ENCODE measurements at regions not wholly inside any gene's neighbourhood (a gene's known extent, or its start where the extent isn't known, plus 50 kb on each side); places are given as distances from the start of the nearest gene placed in this dataset.
A peak's percentile ranks its signal among the peaks of the same experiment; 100 is the strongest.

DNA sequence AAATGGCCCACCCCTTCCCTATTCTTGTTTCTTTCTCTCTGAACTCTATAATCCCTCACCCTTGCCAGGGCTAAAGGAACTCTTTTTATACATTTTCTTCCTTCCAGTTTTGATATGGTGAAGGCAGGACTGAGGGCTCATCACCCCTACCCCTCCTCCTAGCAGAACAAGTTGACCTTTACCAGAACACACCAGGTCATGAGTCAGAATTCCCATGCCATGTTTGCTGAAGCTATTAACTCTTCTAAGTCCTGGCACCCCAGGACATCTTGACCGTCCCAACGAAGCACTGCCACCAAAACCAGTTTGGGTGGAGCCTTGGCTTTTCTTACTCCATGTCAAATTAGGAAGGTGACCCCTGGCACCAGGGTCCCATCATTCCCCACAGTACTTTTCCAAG is 57.5 kb upstream of the DYNLT3 start:
- Mint-ChIP-seq H3K27ac (ENCODE audit: unreplicated experiment) (no peak overlapping the region), H3K27me3 (ENCODE audit: unreplicated experiment) (no peaks in the 10 kb centered on the region), H3K4me3 (ENCODE audit: unreplicated experiment) (no peak overlapping the region), H3K4me1 (ENCODE audit: unreplicated experiment) (no peaks in the 10 kb centered on the region), H3K36me3 (ENCODE audit: low read depth, unreplicated experiment) (no peaks in the 10 kb centered on the region), H3K9me3 (ENCODE audit: unreplicated experiment) (no peaks in the 10 kb centered on the region)
- DNase-seq (ENCODE audit: low spot score) = no peak
- TF ChIP-seq, protein P1, sequence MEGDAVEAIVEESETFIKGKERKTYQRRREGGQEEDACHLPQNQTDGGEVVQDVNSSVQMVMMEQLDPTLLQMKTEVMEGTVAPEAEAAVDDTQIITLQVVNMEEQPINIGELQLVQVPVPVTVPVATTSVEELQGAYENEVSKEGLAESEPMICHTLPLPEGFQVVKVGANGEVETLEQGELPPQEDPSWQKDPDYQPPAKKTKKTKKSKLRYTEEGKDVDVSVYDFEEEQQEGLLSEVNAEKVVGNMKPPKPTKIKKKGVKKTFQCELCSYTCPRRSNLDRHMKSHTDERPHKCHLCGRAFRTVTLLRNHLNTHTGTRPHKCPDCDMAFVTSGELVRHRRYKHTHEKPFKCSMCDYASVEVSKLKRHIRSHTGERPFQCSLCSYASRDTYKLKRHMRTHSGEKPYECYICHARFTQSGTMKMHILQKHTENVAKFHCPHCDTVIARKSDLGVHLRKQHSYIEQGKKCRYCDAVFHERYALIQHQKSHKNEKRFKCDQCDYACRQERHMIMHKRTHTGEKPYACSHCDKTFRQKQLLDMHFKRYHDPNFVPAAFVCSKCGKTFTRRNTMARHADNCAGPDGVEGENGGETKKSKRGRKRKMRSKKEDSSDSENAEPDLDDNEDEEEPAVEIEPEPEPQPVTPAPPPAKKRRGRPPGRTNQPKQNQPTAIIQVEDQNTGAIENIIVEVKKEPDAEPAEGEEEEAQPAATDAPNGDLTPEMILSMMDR (IDR thresholded peaks at IDR 0.05; ENCODE audit: unreplicated experiment) = no peak

DNA sequence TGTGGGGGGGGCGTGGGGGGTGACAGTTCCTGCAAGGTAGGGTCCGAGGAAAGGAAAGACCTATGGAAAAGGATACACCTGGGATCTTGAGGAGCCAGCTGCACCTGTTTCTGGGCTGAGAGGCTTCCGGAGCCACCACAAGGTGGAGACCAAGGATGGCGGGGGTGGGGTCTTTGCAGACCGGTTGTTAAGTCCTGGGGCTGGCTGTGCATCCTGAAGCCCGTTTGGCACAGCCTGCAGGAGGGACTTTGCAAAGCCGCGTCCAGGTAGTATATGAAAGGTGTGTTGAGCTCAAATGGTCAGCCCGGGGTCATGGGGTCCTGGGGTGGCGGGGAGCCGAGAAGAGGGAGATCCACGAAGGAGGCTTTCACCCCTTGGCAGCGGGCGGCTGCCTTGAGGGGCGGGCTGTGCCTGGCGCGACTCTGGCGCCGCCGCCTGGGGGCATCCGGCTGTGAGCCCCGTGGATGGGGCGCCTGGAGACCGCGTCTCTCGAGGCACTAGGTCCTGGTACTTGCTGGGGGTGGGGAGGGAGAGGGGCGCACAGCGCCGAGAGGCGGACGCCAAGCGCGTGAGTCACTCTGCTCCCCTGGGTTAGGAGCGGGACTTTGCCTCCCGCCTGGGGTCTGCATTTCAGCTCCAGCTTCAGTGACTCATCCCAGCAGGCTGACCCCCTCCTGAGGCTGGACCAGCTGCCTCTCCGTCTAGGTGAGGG is 58.2 kb upstream of the DYNLT3 start:
- DNase-seq (ENCODE audit: low spot score) = peak; percentile 20
- Mint-ChIP-seq H3K36me3 (ENCODE audit: low read depth, unreplicated experiment) (no peaks in the 10 kb centered on the region), H3K4me3 (ENCODE audit: unreplicated experiment) (no peak overlapping the region), H3K27ac (ENCODE audit: unreplicated experiment) (no peak overlapping the region), H3K4me1 (ENCODE audit: unreplicated experiment) (no peaks in the 10 kb centered on the region), H3K27me3 (ENCODE audit: unreplicated experiment) (no peaks in the 10 kb centered on the region), H3K9me3 (ENCODE audit: unreplicated experiment) (no peaks in the 10 kb centered on the region)
- TF ChIP-seq, protein P1 (IDR thresholded peaks at IDR 0.05; ENCODE audit: unreplicated experiment) = no peak

DNA sequence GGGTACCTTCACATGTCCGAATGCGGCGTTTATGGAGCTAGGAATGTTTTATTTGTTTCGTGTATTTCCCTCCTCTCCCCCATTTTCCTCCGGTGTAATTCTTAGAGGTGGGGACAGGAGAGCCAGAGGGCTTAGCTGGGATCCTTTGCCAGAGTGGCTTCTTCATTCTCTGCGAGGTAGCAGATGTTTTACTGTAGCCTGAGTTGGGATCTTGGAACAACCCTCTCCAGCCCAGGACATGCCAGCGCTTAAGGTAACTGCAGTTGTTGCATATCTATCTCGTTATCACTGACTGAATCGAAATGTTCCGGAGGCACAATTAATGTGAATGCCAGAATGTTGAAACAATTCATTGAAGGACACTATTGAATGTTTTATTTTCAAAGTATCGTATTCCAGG is 59.0 kb upstream of the DYNLT3 start:
- H3K4me3 Mint-ChIP-seq (ENCODE audit: unreplicated experiment) = no peak overlapping the region
- no peaks in the 10 kb centered on the region for H3K36me3 Mint-ChIP-seq (ENCODE audit: low read depth, unreplicated experiment)
- no peak overlapping the region for H3K27ac Mint-ChIP-seq (ENCODE audit: unreplicated experiment)
- H3K27me3 Mint-ChIP-seq (ENCODE audit: unreplicated experiment) = no peaks in the 10 kb centered on the region
- no peaks in the 10 kb centered on the region for H3K9me3 Mint-ChIP-seq (ENCODE audit: unreplicated experiment)
- TF ChIP-seq, protein P1 (IDR thresholded peaks at IDR 0.05; ENCODE audit: unreplicated experiment) = no peak
- no peaks in the 10 kb centered on the region for H3K4me1 Mint-ChIP-seq (ENCODE audit: unreplicated experiment)
- no peak for DNase-seq (ENCODE audit: low spot score)

DNA sequence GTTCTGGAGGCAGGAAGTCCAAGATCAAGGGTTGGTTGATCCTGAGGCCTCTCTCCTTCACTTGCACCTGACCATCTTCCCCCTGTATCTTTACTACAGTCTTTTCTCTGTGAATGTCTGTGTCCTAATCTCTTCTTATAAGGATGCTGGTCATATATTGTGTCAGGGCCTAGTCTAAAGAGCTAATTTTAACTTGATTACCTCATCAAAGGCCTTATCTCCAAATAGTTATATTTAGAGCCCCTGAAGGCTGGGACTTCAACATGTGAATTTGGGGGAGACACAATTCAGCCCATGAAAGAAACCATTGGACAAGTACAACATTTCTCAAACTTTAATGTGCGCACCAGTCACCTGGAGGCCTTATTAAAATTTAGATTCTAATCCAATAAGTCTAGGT is 62.8 kb upstream of the DYNLT3 start:
- Mint-ChIP-seq H3K27me3 (ENCODE audit: unreplicated experiment) (no peaks in the 10 kb centered on the region), H3K4me3 (ENCODE audit: unreplicated experiment) (no peak overlapping the region), H3K9me3 (ENCODE audit: unreplicated experiment) (no peaks in the 10 kb centered on the region), H3K27ac (ENCODE audit: unreplicated experiment) (no peak overlapping the region), H3K4me1 (ENCODE audit: unreplicated experiment) (no peaks in the 10 kb centered on the region), H3K36me3 (ENCODE audit: low read depth, unreplicated experiment) (no peaks in the 10 kb centered on the region)
- TF ChIP-seq, protein P1 (IDR thresholded peaks at IDR 0.05; ENCODE audit: unreplicated experiment) = no peak
- DNase-seq (ENCODE audit: low spot score) = no peak

DNA sequence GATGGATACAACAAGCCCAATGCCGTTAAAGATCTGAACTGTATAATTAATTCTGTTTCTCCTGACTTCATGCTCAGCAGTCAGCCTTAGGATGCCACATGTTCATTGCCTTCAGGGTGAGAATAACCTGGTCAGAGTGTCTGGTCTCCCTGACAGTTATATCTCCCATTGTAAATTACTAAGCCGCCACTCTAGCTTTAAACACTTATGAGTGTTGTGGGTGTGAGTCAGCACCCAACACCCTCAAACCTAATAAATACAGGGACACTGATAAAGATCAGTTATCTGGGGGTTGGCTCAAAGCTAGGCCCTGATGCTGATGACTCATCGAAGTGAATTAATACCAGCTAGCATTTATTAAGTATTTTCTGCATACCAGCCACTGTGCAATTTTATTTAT is 64.9 kb upstream of the DYNLT3 start:
- Mint-ChIP-seq H3K36me3 (ENCODE audit: low read depth, unreplicated experiment) (no peaks in the 10 kb centered on the region), H3K27me3 (ENCODE audit: unreplicated experiment) (no peaks in the 10 kb centered on the region), H3K4me1 (ENCODE audit: unreplicated experiment) (no peaks in the 10 kb centered on the region), H3K27ac (ENCODE audit: unreplicated experiment) (no peak overlapping the region), H3K9me3 (ENCODE audit: unreplicated experiment) (no peaks in the 10 kb centered on the region), H3K4me3 (ENCODE audit: unreplicated experiment) (no peak overlapping the region)
- TF ChIP-seq, protein P1 (IDR thresholded peaks at IDR 0.05; ENCODE audit: unreplicated experiment) = no peak
- DNase-seq (ENCODE audit: low spot score) = no peak
